HPDE6-E6E7 (cell line): ENCODE measurements at regions not wholly inside any gene's neighbourhood (a gene's known extent, or its start where the extent isn't known, plus 50 kb on each side); places are given as distances from the start of the nearest gene placed in this dataset.

Experiments used
- DNase-seq: peaks from one replicate; pipeline ENCODE4 v3.0.0; 2011; ENCODE audit warnings: missing footprints; ENCODE audit errors: extremely low spot score

DNA sequence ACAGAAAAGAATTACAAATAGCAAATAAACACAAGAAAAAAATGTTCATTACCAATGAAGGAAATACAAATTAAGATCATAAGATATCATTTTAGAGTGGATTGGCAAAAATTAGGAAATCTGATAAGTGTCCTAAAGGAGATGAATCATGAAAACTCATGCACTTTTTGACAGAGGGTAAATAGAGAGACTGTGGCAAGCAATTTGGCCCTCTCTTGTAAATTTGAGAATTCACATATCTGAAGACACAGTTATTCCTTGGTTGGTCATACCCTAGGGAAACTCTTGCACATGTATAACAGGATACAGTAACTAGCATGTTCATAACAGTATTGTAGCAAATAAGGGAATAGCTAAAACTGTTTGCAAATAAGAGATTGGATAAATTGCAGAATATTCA lies 246.0 kb upstream of the GADL1 start:
- no peak for DNase-seq

DNA sequence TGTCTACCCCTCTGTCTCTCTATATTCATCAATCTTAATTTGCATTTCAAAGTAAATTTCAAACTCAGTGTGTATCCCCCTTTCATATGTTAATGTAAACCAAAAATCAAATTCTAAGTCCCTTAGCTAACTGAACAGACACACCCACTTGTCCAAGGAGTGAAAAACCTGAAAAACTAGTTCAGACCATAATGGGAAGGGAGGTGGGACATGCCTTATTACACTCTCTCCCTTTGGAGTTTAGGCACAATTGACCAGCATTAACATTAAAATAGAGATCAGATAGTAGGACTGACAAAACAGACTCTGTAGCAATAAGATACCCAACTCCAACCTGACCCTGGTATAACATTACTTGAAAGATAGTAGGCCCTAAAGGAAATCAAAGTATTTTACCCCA lies 247.7 kb upstream of the GADL1 start:
- no peak for DNase-seq

DNA sequence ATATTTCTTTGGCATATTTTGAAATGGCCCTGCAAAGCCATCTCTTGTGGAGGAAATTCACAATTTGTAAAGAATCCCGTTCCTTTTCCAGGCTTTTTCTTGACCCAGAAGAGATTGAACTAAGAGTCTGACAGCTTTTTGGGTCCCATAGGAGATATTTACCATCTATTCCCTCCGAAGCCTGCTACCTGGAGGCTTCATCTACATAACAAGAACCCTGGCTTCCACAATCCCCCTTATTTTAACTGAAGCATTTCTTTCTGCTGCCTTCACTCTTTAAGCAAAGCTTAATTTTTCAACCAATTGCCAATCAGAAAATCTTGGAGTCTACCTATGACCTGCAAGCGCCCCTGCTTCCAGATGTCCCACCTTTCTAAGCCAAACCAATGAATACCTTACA lies 248.1 kb upstream of the GADL1 start:
- no peak for DNase-seq

DNA sequence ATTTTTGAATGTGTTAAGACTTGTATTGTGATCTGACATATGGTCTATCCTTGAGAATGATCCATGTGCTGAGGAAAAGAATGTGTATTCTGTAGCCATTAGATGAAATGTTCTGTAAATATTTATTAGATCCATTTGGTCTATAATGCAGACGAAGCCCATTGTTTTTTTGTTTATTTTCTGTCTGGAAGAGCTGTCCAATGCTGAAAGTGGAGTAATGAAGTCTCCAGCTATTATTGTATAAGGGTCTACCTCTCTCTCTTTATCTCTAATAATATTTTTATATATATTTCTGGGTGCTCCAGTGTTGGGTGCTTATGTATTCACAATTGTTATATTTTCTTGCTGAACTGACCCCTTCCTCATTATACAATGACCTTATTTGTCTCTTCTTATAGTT lies 250.6 kb upstream of the GADL1 start:
- DNase-seq, result no peak

DNA sequence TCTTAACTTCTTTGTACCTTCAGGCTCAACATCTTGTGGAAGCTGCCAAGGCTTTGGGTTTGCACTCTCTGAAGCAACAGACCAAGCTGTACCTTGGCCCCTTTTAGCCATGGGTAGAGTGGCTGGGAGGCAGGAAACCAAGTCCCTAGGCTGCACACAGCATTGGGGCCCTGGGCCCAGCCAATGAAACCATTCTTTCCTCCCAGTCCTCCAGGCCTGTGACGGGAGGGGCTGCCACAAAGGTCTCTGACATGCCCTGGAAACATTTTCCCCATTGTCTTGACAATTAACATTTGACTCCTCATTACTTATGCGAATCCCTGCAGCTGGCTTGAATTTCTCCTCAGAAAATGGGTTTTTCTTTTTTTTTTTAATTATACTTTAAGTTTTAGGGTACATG lies 253.1 kb upstream of the GADL1 start:
- no peak for DNase-seq

DNA sequence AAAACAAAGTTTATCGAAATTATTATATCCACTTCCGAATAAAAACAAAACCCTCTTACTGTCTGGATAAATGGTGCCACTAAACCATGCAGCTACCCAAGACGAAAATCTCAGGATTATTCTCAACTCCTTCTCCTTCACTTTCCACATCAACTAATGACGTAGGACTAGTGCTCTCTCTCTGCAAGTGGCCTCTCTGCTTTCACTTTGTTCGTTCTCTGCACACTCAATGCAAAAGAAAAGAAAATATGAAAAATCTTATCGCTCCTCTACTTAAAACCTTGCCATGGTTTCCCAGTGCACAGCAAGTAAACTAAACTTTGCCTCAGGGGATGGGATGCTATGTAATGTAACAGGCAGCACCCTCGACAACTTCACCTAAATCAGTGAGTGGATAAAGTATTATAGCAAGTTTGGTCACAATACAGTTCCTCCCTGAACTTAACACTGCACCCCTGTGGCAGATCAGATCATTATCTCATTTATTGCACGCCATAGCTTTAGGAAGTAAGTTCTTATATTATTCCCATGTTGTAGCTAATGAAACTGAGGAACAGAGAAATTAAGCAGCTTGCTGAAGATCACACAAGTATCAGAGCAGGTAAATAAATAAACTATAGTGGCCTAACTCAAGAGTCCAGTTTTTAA lies 262.7 kb upstream of the GADL1 start:
- DNase-seq, result no peak

DNA sequence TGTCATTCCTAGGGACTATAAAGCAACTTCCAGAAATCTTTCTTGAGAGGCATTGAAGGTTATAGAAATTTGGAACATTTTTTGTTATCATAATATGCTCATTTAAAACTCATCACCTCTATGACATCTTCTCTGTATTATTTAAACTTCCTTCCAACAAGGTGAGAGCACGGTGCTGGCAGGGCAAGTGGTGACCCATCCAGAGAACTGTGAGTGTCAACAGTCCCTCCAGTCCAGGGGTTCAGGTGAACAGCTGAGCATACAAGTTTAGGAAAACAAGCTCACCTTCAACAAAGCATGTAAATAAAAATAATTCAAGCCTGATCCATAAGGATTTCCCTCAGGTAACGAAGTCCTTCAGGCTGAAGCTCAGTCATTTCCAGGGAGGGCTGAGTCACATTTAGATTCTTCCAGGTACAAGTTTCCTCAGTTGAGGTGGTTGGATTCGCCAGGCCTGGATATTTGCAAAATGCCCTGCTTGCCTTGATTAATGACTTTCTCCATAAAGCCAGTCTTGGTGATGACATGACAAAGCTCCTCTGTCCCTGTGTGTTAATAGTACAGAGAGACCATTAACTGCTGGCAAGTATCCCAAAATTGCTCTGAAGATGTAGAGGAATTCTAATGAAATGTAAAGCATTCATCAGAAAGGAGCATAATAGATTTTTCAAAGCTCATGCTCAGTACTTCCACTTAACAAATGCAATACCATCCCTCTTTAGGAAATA lies 263.6 kb upstream of the GADL1 start:
- DNase-seq, result no peak

DNA sequence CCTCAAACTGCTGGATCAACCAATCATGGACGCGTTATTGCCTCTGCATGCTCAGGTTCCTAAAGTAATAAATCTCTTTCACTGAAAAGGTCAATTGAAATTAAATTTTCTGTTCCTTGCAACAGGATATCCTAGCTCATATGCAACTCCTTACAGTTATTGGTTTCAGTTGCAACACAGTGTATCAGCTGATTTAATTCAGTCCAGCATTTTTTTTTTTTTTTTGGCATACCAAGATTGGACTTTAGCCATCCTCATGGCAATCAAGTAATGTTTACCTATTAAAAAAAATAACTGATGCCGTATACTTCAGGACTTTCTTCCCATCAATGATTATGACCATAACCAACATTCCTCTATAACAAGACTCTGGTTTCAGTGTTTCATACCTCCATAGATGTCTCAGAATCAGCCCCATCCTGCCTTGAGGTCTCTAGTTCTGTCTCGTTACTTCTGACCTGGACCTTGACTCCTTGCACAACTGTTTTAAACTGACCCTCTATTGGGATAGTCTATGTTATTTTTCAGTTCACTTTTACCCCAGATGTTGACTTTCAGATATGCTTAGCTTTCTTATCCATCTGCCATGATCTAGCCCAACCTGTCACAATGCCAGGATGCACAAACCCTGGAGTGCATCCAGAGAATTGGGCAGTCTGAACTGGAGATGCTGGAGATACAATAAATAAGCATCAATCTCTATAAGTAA lies 265.0 kb upstream of the GADL1 start:
- DNase-seq, result no peak

DNA sequence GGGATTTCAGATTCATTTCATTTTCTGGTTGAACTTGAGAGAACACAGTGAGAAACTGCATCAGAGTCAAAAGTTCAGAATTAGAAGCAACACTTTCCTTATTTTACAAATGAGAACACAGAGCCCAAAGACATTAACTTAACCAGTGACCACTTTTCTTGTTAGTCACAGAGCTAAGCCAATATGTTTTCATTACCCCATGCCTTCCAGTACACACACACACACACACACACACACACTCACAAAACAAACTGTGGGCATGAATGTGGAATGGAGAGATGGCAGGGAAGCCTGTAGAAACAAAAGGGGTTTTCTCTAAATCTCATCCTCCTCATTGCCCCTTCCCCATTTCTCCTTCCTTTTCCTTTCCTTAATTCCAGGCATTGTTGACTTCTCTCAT lies 267.4 kb upstream of the GADL1 start:
- DNase-seq, result no peak

DNA sequence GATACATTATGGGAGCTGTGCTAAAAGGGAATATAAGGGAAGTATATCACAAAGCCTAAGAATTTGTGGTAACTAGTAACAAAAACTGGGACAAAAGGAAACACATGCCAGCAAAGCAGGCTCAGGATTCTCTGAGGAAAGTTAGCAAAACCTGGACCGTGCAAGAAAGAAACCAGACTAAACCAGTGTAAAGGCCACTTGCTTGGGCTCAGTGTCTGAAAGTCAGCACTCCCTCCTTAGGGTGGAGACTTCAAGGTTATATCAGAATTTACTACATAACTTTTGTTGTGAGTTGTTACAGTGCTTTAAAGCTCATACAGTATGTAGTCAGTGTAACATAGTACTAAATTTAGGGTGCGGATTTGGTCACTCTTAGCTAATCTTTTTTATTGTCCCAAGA lies 269.9 kb upstream of the GADL1 start:
- DNase-seq, result no peak

DNA sequence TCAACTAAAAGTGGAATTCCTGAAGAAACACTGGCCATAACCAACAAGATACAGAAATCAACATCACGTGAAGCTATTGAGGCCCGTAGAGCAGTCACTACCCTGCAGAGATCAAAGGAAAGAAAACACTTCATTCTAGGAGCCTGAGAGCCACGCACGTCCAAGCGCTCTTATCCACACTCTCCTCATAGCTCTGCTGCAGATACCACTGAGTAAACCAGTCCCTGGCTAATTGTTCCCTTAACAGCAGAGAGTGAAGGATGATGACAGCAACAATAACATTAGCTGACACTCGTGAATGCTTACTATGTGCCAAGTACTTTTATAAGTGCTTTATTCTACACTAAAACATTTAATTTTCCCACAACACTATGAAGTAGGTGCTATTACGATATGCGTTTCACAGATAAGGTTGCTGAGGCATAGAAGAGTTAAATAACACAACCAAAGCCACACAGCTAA lies 271.0 kb upstream of the GADL1 start:
- no peak for DNase-seq

DNA sequence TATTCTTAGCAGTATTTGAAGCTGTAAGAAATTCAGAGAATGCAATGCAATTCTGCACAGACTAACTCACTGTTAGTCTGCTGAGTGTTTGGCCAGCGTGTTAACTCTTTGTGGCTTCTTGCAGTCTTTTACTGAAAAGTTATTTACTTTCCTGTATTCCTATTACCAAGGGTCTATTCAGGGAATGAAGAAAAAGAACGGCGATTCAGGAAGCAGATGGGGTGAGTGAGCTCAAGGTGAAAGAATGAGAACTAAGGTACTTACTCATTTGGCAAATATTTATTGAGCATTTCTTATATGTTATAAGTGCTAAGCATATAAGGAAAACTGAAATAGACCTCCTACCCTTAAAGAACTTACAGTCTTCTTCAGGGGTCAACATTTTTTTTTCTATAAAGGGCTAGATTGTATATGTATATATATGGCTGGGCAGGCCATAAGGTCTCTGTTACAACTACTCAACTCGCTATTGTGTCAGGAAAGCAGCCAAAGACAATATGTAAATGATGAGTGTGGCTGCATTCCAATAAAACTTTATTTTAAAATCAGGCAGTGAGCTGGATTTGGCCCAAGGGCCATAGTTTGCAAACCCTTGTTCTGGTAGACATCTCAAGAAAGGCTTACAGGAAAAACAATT lies 271.9 kb upstream of the GADL1 start:
- DNase-seq, result no peak

DNA sequence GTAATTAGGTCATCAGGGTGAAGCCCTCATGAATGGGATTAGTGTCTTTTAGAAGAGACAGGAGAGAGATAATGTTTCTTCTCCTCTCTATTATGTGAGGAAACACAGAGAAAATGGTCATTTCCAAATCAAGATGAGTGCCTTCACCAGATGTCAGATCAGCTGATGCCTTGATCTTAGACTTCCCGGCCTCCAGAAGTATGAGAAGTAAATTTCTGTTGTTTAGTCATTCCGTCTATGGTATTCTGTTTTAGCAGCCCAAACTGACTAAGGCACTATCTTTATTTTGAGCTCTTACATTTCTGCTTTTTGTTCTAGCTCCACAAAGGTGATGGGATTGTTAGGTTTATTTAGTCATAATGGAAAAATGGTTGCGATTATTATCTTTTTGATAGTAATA lies 273.2 kb upstream of the GADL1 start:
- DNase-seq, result no peak

DNA sequence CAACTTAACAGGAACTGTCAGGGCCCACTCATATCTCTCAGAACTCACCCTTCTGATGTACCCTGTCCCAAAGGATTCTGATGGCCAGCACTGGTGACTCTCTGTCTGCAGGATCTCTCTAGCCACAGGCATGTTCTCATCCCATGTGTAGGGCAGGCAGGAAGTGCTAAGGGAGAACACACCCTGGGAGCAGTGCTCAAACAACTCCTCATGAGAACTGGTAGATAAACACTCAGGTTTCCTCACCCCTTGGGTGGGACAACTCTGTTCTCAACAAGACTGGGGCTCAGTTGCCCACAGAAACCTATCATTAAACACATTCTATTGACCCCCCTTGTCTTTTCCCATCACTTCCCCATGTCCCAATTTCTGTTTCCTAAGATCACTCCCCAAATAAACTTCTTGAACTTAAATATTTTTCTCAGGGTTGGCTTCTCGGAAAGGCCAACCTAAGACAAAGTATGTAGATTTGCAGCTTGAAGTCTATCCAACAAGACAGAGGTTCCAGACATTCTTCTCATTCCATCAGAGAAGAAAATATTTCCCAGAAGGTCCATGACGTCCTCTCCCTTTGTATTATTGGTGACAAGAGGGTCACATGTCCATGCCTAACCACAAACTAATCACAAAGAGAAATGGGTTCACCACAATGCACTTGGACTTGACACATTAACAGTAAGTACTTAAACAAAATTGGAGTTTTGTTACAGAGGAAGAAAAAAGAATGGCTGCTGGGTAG lies 276.6 kb upstream of the GADL1 start:
- no peak for DNase-seq

DNA sequence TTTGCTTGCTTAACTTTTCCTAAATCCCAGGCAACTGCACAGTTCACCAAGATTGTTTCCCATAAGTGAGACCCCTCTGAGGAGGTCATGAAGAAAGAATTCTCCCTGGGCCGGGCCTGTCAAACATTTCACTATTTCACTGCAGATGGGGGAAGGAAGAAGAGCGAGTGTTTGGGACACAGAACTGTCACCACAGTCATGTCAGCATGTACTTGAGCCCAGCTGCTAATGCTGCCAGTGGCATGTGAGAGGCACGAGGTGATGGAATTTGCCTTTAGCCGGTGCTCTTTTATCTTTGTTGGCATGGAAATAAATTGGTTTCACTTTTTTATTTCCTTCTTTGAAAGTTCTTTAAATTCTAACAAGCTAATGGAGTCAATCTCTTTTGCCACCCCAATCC lies 277.9 kb upstream of the GADL1 start:
- DNase-seq, result no peak

DNA sequence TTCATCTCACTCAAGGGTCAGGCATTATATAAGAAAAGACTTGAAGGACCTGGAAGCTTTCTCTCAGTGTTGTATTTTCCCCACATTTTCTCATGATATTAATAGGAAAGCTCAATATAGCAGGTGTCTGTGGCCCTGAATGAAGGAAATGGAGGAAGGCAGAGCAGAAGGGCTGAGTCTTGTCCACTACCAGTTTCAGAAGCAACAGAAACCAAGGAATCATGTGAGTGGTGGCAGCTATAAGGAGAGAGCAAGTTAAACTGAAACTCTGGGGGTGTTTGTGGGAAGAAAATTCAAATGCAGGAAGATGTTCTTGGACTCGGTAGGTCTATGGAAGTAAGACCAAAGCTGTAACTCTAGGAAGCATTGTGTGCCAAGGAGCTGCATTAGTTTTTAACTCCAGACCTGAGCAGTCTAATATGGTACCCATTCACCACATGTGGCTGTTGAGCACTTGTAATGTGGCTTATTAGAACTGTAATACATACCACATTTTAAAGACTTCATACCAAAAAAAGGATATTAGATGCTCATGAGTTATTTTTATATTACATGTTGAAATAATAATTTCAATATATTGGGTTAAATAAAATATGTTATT lies 278.8 kb upstream of the GADL1 start:
- DNase-seq, result no peak

DNA sequence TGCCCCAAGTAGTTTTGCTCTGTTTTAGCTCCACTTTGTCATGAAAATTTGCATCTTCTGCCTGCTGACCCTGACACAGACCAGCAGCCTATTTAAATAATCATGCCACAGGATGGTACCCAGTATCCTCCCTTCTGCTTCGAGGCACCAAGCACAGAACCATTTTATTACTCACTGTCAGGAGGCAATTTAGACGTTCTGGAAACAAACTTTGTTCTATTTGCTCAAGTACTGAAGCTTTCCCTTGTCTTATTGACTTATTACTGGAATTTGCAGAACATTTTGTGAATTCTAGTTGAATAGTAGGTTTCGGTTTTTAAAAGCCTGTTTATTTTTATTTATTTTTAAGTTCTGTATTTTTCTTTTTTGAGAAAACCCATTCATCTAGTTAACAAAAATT lies 279.6 kb upstream of the GADL1 start:
- no peak for DNase-seq

DNA sequence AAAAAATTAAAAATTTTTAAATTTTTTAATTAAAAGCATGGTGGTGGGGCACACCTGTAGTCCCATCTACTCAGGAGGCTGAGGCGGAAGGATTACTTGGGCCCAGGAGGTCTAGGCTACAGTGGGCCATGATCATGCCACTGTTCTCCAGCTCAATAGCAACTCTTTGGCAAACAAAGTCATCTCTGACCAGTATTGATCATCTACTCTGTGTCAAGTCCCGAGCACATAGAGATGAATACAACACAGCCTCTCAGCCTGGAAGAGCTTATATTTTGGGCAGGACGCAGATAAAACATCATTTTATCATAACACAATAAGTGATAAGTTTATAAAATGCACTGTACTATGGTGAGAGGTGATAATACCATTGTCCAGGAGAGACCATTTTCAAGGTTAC lies 281.6 kb upstream of the GADL1 start:
- no peak for DNase-seq

DNA sequence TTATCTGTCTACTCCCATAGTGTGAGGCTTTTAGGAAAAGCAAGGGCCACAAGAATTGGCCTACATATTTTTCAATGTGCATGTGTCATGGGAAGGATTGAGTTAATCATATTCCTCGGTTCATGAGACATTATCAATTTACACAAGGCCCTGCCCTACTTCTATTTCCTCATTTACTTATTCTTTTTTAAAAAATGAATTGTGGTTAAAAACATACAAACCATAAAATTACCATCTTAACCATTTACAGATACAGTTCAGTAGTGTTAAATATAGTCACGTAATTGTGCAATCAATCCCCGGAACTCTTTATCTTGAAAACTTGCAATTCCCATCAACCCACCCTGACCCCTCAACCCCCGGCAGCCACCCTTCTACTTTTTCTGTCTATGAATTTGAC lies 284.0 kb upstream of the GADL1 start:
- no peak for DNase-seq

DNA sequence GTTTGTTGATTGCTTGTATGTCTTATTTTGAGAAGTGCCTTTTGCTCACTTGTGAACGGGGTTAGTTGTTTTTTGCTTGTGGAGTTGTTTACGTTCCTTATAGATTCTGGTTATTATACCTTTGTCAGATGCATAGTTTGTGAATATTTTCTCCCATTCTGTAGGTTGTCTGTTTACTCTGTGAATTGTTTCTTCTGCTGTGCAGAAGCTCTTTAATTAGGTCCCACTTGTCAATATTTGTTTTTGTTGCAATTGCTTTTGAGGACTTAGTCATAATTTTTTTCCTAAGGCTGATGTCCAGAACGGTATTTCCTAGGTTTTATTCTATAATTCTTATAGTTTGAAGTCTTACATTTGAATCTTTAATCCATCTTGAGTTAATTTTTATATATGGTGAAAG lies 285.3 kb upstream of the GADL1 start:
- DNase-seq, result no peak

DNA sequence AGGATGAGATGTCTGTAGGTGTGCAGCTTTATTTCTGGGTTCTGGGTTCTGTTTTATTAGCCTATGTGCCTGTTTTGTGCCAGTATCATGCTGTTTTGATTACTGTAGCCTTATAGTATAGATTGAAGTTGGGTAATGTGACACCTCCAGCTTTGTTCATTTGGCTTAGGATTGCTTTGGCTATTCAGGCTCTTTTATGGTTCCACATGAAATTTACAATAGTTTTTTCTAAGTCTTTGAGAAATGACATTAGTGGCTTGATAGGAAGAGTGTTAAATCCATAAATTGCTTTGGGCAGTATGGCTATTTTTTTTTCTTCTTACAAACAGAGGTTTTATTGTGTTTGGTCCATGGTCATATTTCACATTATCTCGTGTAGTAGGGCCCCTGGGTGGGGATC lies 285.8 kb upstream of the GADL1 start:
- DNase-seq, result no peak

DNA sequence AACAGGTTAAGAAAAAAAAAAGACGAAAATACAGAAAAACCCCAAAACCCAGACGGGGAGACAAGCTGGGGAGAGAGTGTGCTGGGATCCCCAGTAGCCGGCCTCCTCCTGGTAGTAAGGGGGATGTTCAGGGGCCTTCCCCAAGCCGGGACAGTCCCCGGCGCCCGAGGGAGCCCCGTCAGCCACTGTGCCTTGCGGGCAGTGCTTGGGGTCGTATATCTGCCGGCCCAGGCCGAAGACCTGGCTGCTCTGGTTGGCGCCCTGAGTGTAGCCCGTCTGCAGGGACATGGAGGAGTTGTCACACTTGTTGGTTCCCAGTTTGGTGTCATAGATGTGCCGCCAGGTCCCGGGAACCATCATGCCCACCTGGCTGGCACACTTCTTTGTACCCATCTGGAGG lies 287.2 kb upstream of the GADL1 start:
- no peak for DNase-seq
